HEK293 (cell line): ENCODE measurements at regions not wholly inside any gene's neighbourhood (a gene's known extent, or its start where the extent isn't known, plus 50 kb on each side); places are given as distances from the start of the nearest gene placed in this dataset.

Experiments
- CTCF ChIA-PET: fragments of 350-600 bp; formaldehyde crosslinking; extraction: SDS; loops from one replicate; lab custom pipeline; 2021; ENCODE audit warnings: antibody characterized with exemption; lab: Yijun Ruan, JAX
- POLR2A ChIA-PET: fragments of 300-600 bp; formaldehyde crosslinking; extraction: SDS; loops from one replicate; lab custom pipeline; 2020; ENCODE audit warnings: antibody characterized with exemption, inconsistent platforms; lab: Yijun Ruan, JAX
- H3K27ac ChIP-seq: fragments of 200-500 bp; sonication (Bioruptor generic); 2 replicates; pipeline ENCODE4 v1.5.1; 2014; ENCODE audit warnings: low read depth, low read length, control low read depth, inconsistent platforms; ENCODE audit errors: extremely low read depth
- H3K36me3 ChIP-seq, 2 experiments: fragments of 200-500 bp in 1 of 2; sonication (Bioruptor generic) in 1 of 2; 1 replicate in 1 of 2; 2 replicates in 1 of 2; pipeline ENCODE4 v1.5.1; 2014 to 2017; ENCODE audit warnings: inconsistent platforms in 2 of 2, low read length in 2 of 2; ENCODE audit not compliant: control insufficient read depth in 2 of 2, insufficient read depth in 1 of 2
- H3K4me1 ChIP-seq: fragments of 200-500 bp; sonication (Bioruptor generic); 2 replicates; pipeline ENCODE4 v1.5.1; 2014; ENCODE audit warnings: mild to moderate bottlenecking, low read length, inconsistent platforms; ENCODE audit not compliant: control insufficient read depth, insufficient read depth
- H3K4me3 ChIP-seq: 2 replicates; pipeline ENCODE4 v1.5.1; 2011; ENCODE audit warnings: low read depth, mild to moderate bottlenecking, control low read depth, low read length, moderate library complexity
- H3K9me3 ChIP-seq: fragments of 200-500 bp; sonication (Bioruptor generic); 2 replicates; pipeline ENCODE4 v1.5.1; 2014; ENCODE audit warnings: low read depth, low read length, inconsistent platforms; ENCODE audit not compliant: control insufficient read depth, insufficient read depth
- GFI1B ChIP-seq: fragments of 450-650 bp; formaldehyde crosslinking; IDR thresholded peaks from 2 replicates; pipeline ENCODE4 v1.5.1; 2016; ENCODE audit warnings: missing biosample characterization, missing genetic modification characterization
- GLIS1 ChIP-seq: fragments of 450-650 bp; formaldehyde crosslinking; IDR thresholded peaks from 2 replicates; pipeline ENCODE4 v1.5.1; 2016; ENCODE audit warnings: missing biosample characterization, missing genetic modification characterization
- KLF7 ChIP-seq: fragments of 450-650 bp; formaldehyde crosslinking; IDR thresholded peaks from 2 replicates; pipeline ENCODE4 v1.5.1; 2016; ENCODE audit warnings: missing biosample characterization, missing genetic modification characterization, borderline replicate concordance
- OVOL3 ChIP-seq: fragments of 450-650 bp; formaldehyde crosslinking; IDR thresholded peaks from 2 replicates; pipeline ENCODE4 v1.5.1; 2016; ENCODE audit warnings: missing biosample characterization, missing genetic modification characterization
- SCRT2 ChIP-seq: fragments of 450-650 bp; formaldehyde crosslinking; IDR thresholded peaks from 2 replicates; pipeline ENCODE4 v1.5.1; 2016; ENCODE audit warnings: missing biosample characterization, missing genetic modification characterization
- SP2 ChIP-seq: fragments of 450-650 bp; formaldehyde crosslinking; IDR thresholded peaks from 2 replicates; pipeline ENCODE4 v1.5.1; 2016; ENCODE audit warnings: missing biosample characterization, missing genetic modification characterization
- SP7 ChIP-seq: fragments of 450-650 bp; formaldehyde crosslinking; IDR thresholded peaks from 2 replicates; pipeline ENCODE4 v1.5.1; 2016; ENCODE audit warnings: missing biosample characterization, missing genetic modification characterization
- ZBTB7A ChIP-seq: fragments of 450-650 bp; formaldehyde crosslinking; IDR thresholded peaks from 2 replicates; pipeline ENCODE4 v1.5.1; 2016; ENCODE audit warnings: low read depth, missing biosample characterization, missing genetic modification characterization
- ZFP3 ChIP-seq: fragments of 450-650 bp; formaldehyde crosslinking; IDR thresholded peaks from 2 replicates; pipeline ENCODE4 v1.5.1; 2016; ENCODE audit warnings: low read depth, missing biosample characterization, missing genetic modification characterization
- ZFP69B ChIP-seq: fragments of 450-650 bp; formaldehyde crosslinking; IDR thresholded peaks from 2 replicates; pipeline ENCODE4 v1.5.1; 2016; ENCODE audit warnings: missing biosample characterization, missing genetic modification characterization
- ZNF114 ChIP-seq: fragments of 450-650 bp; formaldehyde crosslinking; IDR thresholded peaks from 2 replicates; pipeline ENCODE4 v1.5.0; 2017; ENCODE audit warnings: missing biosample characterization, missing genetic modification characterization
- ZNF138 ChIP-seq: fragments of 450-650 bp; formaldehyde crosslinking; IDR thresholded peaks from 2 replicates; pipeline ENCODE4 v1.5.1; 2016; ENCODE audit warnings: missing biosample characterization, missing genetic modification characterization, borderline replicate concordance
- ZNF214 ChIP-seq: fragments of 450-650 bp; formaldehyde crosslinking; IDR thresholded peaks from 2 replicates; pipeline ENCODE4 v1.5.1; 2017; ENCODE audit warnings: missing biosample characterization, mild to moderate bottlenecking, missing genetic modification characterization, borderline replicate concordance
- ZNF302 ChIP-seq: fragments of 450-650 bp; formaldehyde crosslinking; IDR thresholded peaks from 2 replicates; pipeline ENCODE4 v1.5.1; 2016; ENCODE audit warnings: missing biosample characterization, missing genetic modification characterization, low read depth
- ZNF366 ChIP-seq: fragments of 450-650 bp; formaldehyde crosslinking; conservative IDR thresholded peaks from 2 replicates; pipeline ENCODE4 v1.5.1; 2016; ENCODE audit warnings: missing biosample characterization, missing genetic modification characterization
- ZNF423 ChIP-seq: fragments of 450-650 bp; formaldehyde crosslinking; IDR thresholded peaks from 2 replicates; pipeline ENCODE4 v1.5.1; 2016; ENCODE audit warnings: missing biosample characterization, missing genetic modification characterization
- ZNF433 ChIP-seq: fragments of 450-650 bp; formaldehyde crosslinking; IDR thresholded peaks from 2 replicates; pipeline ENCODE4 v1.5.1; 2016; ENCODE audit warnings: missing biosample characterization, missing genetic modification characterization, low read depth
- ZNF473 ChIP-seq: fragments of 450-650 bp; formaldehyde crosslinking; IDR thresholded peaks from 2 replicates; pipeline ENCODE4 v1.5.1; 2017; ENCODE audit warnings: missing biosample characterization, missing genetic modification characterization
- ZNF558 ChIP-seq: fragments of 450-650 bp; formaldehyde crosslinking; IDR thresholded peaks from 2 replicates; pipeline ENCODE4 v1.5.1; 2016; ENCODE audit warnings: missing biosample characterization, missing genetic modification characterization
- ZNF585B ChIP-seq: fragments of 450-650 bp; formaldehyde crosslinking; IDR thresholded peaks from 2 replicates; pipeline ENCODE4 v1.5.1; 2016; ENCODE audit warnings: missing biosample characterization, missing genetic modification characterization
- ZNF701 ChIP-seq: fragments of 450-650 bp; formaldehyde crosslinking; IDR thresholded peaks from 2 replicates; pipeline ENCODE4 v1.5.1; 2016; ENCODE audit warnings: missing biosample characterization, missing genetic modification characterization
- ZNF768 ChIP-seq: fragments of 450-650 bp; formaldehyde crosslinking; IDR thresholded peaks from 2 replicates; pipeline ENCODE4 v1.5.1; 2018; ENCODE audit warnings: missing biosample characterization, mild to moderate bottlenecking, missing genetic modification characterization
- ZNF776 ChIP-seq: fragments of 450-650 bp; formaldehyde crosslinking; IDR thresholded peaks from 2 replicates; pipeline ENCODE4 v1.5.0; 2017; ENCODE audit warnings: missing biosample characterization, missing genetic modification characterization, borderline replicate concordance
- TF ChIP-seq, protein P1 (sequence below): fragments of 450-650 bp; formaldehyde crosslinking; IDR thresholded peaks from 2 replicates; pipeline ENCODE4 v1.5.1; 2017; ENCODE audit warnings: missing biosample characterization, mild to moderate bottlenecking, missing genetic modification characterization, moderate library complexity
- TF ChIP-seq, protein P2 (sequence below): fragments of 450-650 bp; formaldehyde crosslinking; IDR thresholded peaks from 2 replicates; pipeline ENCODE4 v1.5.0; 2017; ENCODE audit warnings: missing biosample characterization, missing genetic modification characterization, borderline replicate concordance
- TF ChIP-seq, protein P3 (sequence below): sonication (generic); formaldehyde crosslinking; IDR thresholded peaks from 2 replicates; pipeline ENCODE4 v1.8.1; 2022; ENCODE audit warnings: mild to moderate bottlenecking, moderate library complexity, missing genetic modification reagents

DNA sequence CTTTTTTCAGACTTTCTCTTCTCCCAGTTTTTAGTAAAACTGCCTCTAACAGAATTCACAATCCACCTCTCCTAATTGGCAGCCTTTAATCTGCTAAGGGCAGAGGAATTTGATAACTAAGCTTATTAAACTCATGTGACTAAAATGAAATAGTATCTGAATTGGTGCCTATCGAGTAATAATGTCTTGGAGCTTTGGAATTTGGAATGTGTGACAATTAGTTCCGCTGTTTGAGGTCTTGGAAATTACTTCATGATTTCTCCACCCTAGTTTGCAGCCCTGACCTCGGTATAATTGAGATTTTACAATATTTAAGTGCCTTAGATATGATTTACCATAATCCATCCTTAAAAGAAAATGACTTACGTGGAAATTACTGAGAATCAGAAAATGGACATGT is 190.4 kb upstream of the NEBL start:
- TF ChIP-seq, protein P1, sequence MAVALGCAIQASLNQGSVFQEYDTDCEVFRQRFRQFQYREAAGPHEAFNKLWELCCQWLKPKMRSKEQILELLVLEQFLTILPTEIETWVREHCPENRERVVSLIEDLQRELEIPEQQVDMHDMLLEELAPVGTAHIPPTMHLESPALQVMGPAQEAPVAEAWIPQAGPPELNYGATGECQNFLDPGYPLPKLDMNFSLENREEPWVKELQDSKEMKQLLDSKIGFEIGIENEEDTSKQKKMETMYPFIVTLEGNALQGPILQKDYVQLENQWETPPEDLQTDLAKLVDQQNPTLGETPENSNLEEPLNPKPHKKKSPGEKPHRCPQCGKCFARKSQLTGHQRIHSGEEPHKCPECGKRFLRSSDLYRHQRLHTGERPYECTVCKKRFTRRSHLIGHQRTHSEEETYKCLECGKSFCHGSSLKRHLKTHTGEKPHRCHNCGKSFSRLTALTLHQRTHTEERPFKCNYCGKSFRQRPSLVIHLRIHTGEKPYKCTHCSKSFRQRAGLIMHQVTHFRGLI (tag by site-specific recombination), result no peak
- TF ChIP-seq GLIS1 (tag by site-specific recombination) (no peak), ZNF558 (tag by site-specific recombination) (no peak), SP7 (tag by site-specific recombination) (no peak), OVOL3 (tag by site-specific recombination) (no peak), ZNF473 (tag by site-specific recombination) (no peak), ZNF768 (no peak), ZNF701 (tag by site-specific recombination) (no peak), SP2 (tag by site-specific recombination) (no peak), ZNF114 (tag by site-specific recombination) (no peak), ZBTB7A (tag by site-specific recombination) (no peak), ZNF302 (tag by site-specific recombination) (no peak), SCRT2 (no peak), GFI1B (tag by site-specific recombination) (no peak), ZNF433 (tag by site-specific recombination) (no peak), ZNF776 (tag by site-specific recombination) (no peak)
- TF ChIP-seq, protein P2, sequence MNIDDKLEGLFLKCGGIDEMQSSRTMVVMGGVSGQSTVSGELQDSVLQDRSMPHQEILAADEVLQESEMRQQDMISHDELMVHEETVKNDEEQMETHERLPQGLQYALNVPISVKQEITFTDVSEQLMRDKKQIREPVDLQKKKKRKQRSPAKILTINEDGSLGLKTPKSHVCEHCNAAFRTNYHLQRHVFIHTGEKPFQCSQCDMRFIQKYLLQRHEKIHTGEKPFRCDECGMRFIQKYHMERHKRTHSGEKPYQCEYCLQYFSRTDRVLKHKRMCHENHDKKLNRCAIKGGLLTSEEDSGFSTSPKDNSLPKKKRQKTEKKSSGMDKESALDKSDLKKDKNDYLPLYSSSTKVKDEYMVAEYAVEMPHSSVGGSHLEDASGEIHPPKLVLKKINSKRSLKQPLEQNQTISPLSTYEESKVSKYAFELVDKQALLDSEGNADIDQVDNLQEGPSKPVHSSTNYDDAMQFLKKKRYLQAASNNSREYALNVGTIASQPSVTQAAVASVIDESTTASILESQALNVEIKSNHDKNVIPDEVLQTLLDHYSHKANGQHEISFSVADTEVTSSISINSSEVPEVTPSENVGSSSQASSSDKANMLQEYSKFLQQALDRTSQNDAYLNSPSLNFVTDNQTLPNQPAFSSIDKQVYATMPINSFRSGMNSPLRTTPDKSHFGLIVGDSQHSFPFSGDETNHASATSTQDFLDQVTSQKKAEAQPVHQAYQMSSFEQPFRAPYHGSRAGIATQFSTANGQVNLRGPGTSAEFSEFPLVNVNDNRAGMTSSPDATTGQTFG (tag by site-specific recombination), result no peak
- TF ChIP-seq, protein P3, sequence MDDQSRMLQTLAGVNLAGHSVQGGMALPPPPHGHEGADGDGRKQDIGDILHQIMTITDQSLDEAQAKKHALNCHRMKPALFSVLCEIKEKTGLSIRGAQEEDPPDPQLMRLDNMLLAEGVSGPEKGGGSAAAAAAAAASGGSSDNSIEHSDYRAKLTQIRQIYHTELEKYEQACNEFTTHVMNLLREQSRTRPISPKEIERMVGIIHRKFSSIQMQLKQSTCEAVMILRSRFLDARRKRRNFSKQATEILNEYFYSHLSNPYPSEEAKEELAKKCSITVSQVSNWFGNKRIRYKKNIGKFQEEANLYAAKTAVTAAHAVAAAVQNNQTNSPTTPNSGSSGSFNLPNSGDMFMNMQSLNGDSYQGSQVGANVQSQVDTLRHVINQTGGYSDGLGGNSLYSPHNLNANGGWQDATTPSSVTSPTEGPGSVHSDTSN (CRISPR knock-in tag), result no peak
- Histone ChIP-seq H3K36me3 (no peaks in the 10 kb centered on the region), H3K4me3 (no peak overlapping the region), H3K27ac (no peak overlapping the region), H3K9me3 (no peaks in the 10 kb centered on the region), H3K4me1 (no peaks in the 10 kb centered on the region)
- ChIA-PET POLR2A (no interaction called here), CTCF (interaction anchor here (0.6 to 1.3 kb wide), 2 partner anchors 9 to 214 kb away, joined by 3 to 4 read pairs; no protein-coding TSS in a partner anchor)

DNA sequence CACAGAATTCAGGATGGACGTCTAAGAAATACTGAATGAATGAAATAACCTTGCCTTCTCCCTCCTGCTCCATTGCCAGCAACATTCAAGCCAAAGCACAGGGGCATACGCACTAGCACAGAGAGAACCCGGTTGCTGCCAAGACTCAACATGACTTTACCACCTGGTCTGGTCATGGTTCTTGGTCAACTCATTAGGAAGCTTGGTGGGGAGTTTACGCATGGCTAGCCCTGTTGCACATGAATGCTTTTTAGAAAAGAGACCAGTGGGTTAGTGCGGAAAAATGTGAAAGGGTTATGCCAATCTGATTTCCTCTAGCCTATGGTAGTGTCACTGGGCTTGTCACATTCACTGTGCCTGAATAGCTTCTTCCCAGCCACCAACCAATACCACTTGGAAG is 187.6 kb upstream of the NEBL start:
- CTCF ChIA-PET, result interaction anchor here (1.4 kb wide), 1 partner anchor 9 kb away, joined by 3 read pairs; no protein-coding TSS in a partner anchor
- Histone ChIP-seq H3K9me3 (no peaks in the 10 kb centered on the region), H3K4me1 (no peaks in the 10 kb centered on the region), H3K27ac (no peak overlapping the region), H3K36me3 (no peaks in the 10 kb centered on the region), H3K4me3 (no peak overlapping the region)
- POLR2A ChIA-PET, result no interaction called here
- TF ChIP-seq ZNF366 (tag by site-specific recombination) (no peak), ZFP69B (tag by site-specific recombination) (no peak), KLF7 (no peak), ZFP3 (tag by site-specific recombination) (no peak), ZNF423 (tag by site-specific recombination) (no peak), ZNF585B (tag by site-specific recombination) (no peak), ZNF214 (tag by site-specific recombination) (no peak), ZNF138 (tag by site-specific recombination) (no peak)
